Trophoblast cell (in vitro differentiated cells and primary cell): ENCODE measurements at regions not wholly inside any gene's neighbourhood (a gene's known extent, or its start where the extent isn't known, plus 50 kb on each side); places are given as distances from the start of the nearest gene placed in this dataset.

Source experiments
- DNase-seq, 2 donors: peaks; one replicate each; pipeline ENCODE4 v3.0.0-alpha.2; 2016
- H2AFZ ChIP-seq: 2 replicates; pipeline ENCODE4 v1.6.1; 2013; ENCODE audit warnings: low read length, moderate library complexity, mild to moderate bottlenecking; ENCODE audit not compliant: insufficient read depth, poor library complexity
- H2AK5ac ChIP-seq: 2 replicates; pipeline ENCODE4 v1.6.1; 2013; ENCODE audit warnings: mild to moderate bottlenecking, low read length
- H2BK120ac ChIP-seq: 2 replicates; pipeline ENCODE4 v1.6.1; 2013; ENCODE audit warnings: low read length, mild to moderate bottlenecking, moderate library complexity; ENCODE audit not compliant: insufficient read depth, poor library complexity
- H2BK12ac ChIP-seq: 2 replicates; pipeline ENCODE4 v1.6.1; 2013; ENCODE audit warnings: mild to moderate bottlenecking, low read length, moderate library complexity
- H2BK5ac ChIP-seq: 2 replicates; pipeline ENCODE4 v1.6.1; 2013; ENCODE audit warnings: low read length, low read depth, moderate library complexity, mild to moderate bottlenecking; ENCODE audit not compliant: poor library complexity
- H3K14ac ChIP-seq: 2 replicates; pipeline ENCODE4 v1.6.1; 2013; ENCODE audit warnings: mild to moderate bottlenecking, low read length
- H3K18ac ChIP-seq: 2 replicates; pipeline ENCODE4 v1.6.1; 2013; ENCODE audit warnings: mild to moderate bottlenecking, low read length
- H3K23ac ChIP-seq: 2 replicates; pipeline ENCODE4 v1.6.1; 2013; ENCODE audit warnings: low read length
- H3K27ac ChIP-seq: 2 replicates; pipeline ENCODE4 v1.5.1; 2013; ENCODE audit warnings: low read depth, mild to moderate bottlenecking, inconsistent platforms, low read length, moderate library complexity
- H3K27me3 ChIP-seq: 2 replicates; pipeline ENCODE4 v1.6.1; 2013; ENCODE audit warnings: inconsistent platforms, mild to moderate bottlenecking, low read length, moderate library complexity; ENCODE audit not compliant: insufficient read depth
- H3K36me3 ChIP-seq, 2 experiments: 1 replicate in 1 of 2; 2 replicates in 1 of 2; pipeline ENCODE4 v1.6.1; 2013; ENCODE audit warnings: low read length in 2 of 2, mild to moderate bottlenecking in 2 of 2, moderate library complexity in 1 of 2; ENCODE audit not compliant: insufficient read depth in 2 of 2, control insufficient read depth in 1 of 2
- H3K4ac ChIP-seq: 2 replicates; pipeline ENCODE4 v1.6.1; 2013; ENCODE audit warnings: low read depth, mild to moderate bottlenecking, low read length, moderate library complexity
- H3K4me1 ChIP-seq, 2 experiments: 1 replicate in 1 of 2; 2 replicates in 1 of 2; pipeline ENCODE4 v1.6.1; 2013; ENCODE audit warnings: low read length in 2 of 2, mild to moderate bottlenecking in 2 of 2, moderate library complexity in 1 of 2; ENCODE audit not compliant: insufficient read depth in 2 of 2, control insufficient read depth in 1 of 2
- H3K4me2 ChIP-seq: 2 replicates; pipeline ENCODE4 v1.6.1; 2013; ENCODE audit warnings: inconsistent platforms, mild to moderate bottlenecking, low read length, moderate library complexity
- H3K4me3 ChIP-seq: 2 replicates; pipeline ENCODE4 v1.5.1; 2013; ENCODE audit warnings: mild to moderate bottlenecking, low read depth, low read length, inconsistent platforms
- H3K79me1 ChIP-seq: one replicate; pipeline ENCODE4 v1.6.1; 2013; ENCODE audit warnings: low read length
- H3K79me2 ChIP-seq: 2 replicates; pipeline ENCODE4 v1.6.1; 2013; ENCODE audit warnings: low read length, mild to moderate bottlenecking; ENCODE audit not compliant: control insufficient read depth, insufficient read depth, poor library complexity
- H3K9ac ChIP-seq: 2 replicates; pipeline ENCODE4 v1.6.1; 2013; ENCODE audit warnings: mild to moderate bottlenecking, low read length
- H3K9me3 ChIP-seq: 2 replicates; pipeline ENCODE4 v1.6.1; 2013; ENCODE audit warnings: low read depth, mild to moderate bottlenecking, control low read depth, inconsistent platforms, low read length; ENCODE audit not compliant: insufficient read depth
- H4K12ac ChIP-seq: 2 replicates; pipeline ENCODE4 v1.6.1; 2013; ENCODE audit warnings: low read depth, mild to moderate bottlenecking, low read length, moderate library complexity
- H4K8ac ChIP-seq: 2 replicates; pipeline ENCODE4 v1.6.1; 2013; ENCODE audit warnings: low read depth, mild to moderate bottlenecking, low read length, moderate library complexity
- H4K91ac ChIP-seq: one replicate; pipeline ENCODE4 v1.6.1; 2013; ENCODE audit warnings: low read depth, mild to moderate bottlenecking, low read length, moderate library complexity
- WGBS: extraction: QIAGEN DNeasy Blood & Tissue Kit; methylation state at CpG from one replicate; pipeline ENCODE4 v1.1.7; 2013; ENCODE audit warnings: missing lambda C conversion rate; ENCODE audit not compliant: insufficient read length, insufficient coverage; ENCODE audit errors: extremely low coverage; 5-methylcytosine and 5-hydroxymethylcytosine counted together

- Histone ChIP-seq H4K8ac (no peak overlapping the region), H2AFZ (no peak overlapping the region)
- no CpG with 5 or more reads among the region's 1 CpG for WGBS
These were observed 1024.2 kb downstream of the CDH9 start for GRCh38 chr5:26014206-26014605.

GRCh38 chr5:26012078-26012477 lies 1026.3 kb downstream of the CDH9 start:
- H3K4me3 ChIP-seq: no peak overlapping the region
- no peak overlapping the region for H3K23ac ChIP-seq
- H2BK12ac ChIP-seq: no peak overlapping the region
- no peak overlapping the region for H2BK5ac ChIP-seq
- no peak for DNase-seq
- no peak overlapping the region for H3K4me2 ChIP-seq
- no peak overlapping the region for H4K8ac ChIP-seq
- H3K9me3 ChIP-seq: no peaks in the 10 kb centered on the region
- no peak overlapping the region for H3K9ac ChIP-seq
- H3K14ac ChIP-seq: no peak overlapping the region
- no peak overlapping the region for H4K12ac ChIP-seq
- no peak overlapping the region for H2AFZ ChIP-seq
- H3K18ac ChIP-seq: no peak overlapping the region
- WGBS: no CpG with 5 or more reads among the region's 1 CpG
- no peaks in the 10 kb centered on the region for H3K79me1 ChIP-seq
- H3K4me1 ChIP-seq: no peaks in the 10 kb centered on the region
- no peak overlapping the region for H4K91ac ChIP-seq
- H2BK120ac ChIP-seq: no peak overlapping the region
- no peak overlapping the region for H3K27ac ChIP-seq
- no peaks in the 10 kb centered on the region for H3K36me3 ChIP-seq
- no peaks in the 10 kb centered on the region for H3K27me3 ChIP-seq
- no peaks in the 10 kb centered on the region for H3K79me2 ChIP-seq
- H3K4ac ChIP-seq: no peak overlapping the region
- no peak overlapping the region for H2AK5ac ChIP-seq

More at GRCh38 chr5:26014206-26014605, 1024.2 kb downstream of the CDH9 start:
- H3K79me2 ChIP-seq: no peaks in the 10 kb centered on the region
- H2BK5ac ChIP-seq: no peak overlapping the region
- H3K27ac ChIP-seq: no peak overlapping the region
- no peak overlapping the region for H4K12ac ChIP-seq
- H2BK120ac ChIP-seq: no peak overlapping the region
- no peaks in the 10 kb centered on the region for H3K36me3 ChIP-seq
- no peak overlapping the region for H3K4me2 ChIP-seq
- H3K4ac ChIP-seq: no peak overlapping the region
- H3K4me1 ChIP-seq: no peaks in the 10 kb centered on the region
- no peak overlapping the region for H4K91ac ChIP-seq
- H3K18ac ChIP-seq: no peak overlapping the region
- no peak overlapping the region for H3K4me3 ChIP-seq
- no peak overlapping the region for H2BK12ac ChIP-seq
- H2AK5ac ChIP-seq: no peak overlapping the region
- H3K23ac ChIP-seq: no peak overlapping the region
- no peaks in the 10 kb centered on the region for H3K9me3 ChIP-seq
- no peak overlapping the region for H3K9ac ChIP-seq
- H3K27me3 ChIP-seq: no peaks in the 10 kb centered on the region
- no peak for DNase-seq
- no peaks in the 10 kb centered on the region for H3K79me1 ChIP-seq
- no peak overlapping the region for H3K14ac ChIP-seq

- H3K23ac ChIP-seq: no peak overlapping the region
- H3K4me3 ChIP-seq: no peak overlapping the region
- H2AFZ ChIP-seq: peak overlapping the region; percentile 83
- no peak overlapping the region for H3K9ac ChIP-seq
- no peaks in the 10 kb centered on the region for H3K27me3 ChIP-seq
- no peak overlapping the region for H2BK12ac ChIP-seq
- no peaks in the 10 kb centered on the region for H3K79me2 ChIP-seq
- no peak overlapping the region for H4K91ac ChIP-seq
- no peak overlapping the region for H2BK5ac ChIP-seq
- no peak overlapping the region for H3K14ac ChIP-seq
- no peak overlapping the region for H3K18ac ChIP-seq
- no peak overlapping the region for H4K8ac ChIP-seq
- no peak overlapping the region for H3K4me2 ChIP-seq
- no peak for DNase-seq
- H3K79me1 ChIP-seq: no peaks in the 10 kb centered on the region
- H2BK120ac ChIP-seq: no peak overlapping the region
- no CpG with 5 or more reads among the region's 6 CpGs for WGBS
- H3K4me1 ChIP-seq: no peaks in the 10 kb centered on the region
- H4K12ac ChIP-seq: no peak overlapping the region
- no peak overlapping the region for H2AK5ac ChIP-seq
- H3K4ac ChIP-seq: no peak overlapping the region
- no peaks in the 10 kb centered on the region for H3K9me3 ChIP-seq
- no peaks in the 10 kb centered on the region for H3K36me3 ChIP-seq
- no peak overlapping the region for H3K27ac ChIP-seq
These were observed 1028.6 kb downstream of the CDH9 start for GRCh38 chr5:26009742-26010141.

- Histone ChIP-seq H2BK120ac (no peak overlapping the region), H4K91ac (no peak overlapping the region), H4K12ac (no peak overlapping the region), H3K23ac (no peak overlapping the region), H3K27ac (no peak overlapping the region), H3K4me1 (no peaks in the 10 kb centered on the region), H2AK5ac (no peak overlapping the region), H3K18ac (no peak overlapping the region), H3K79me2 (no peaks in the 10 kb centered on the region), H3K9ac (no peak overlapping the region), H2BK12ac (no peak overlapping the region), H2AFZ (no peak overlapping the region), H3K4me3 (no peak overlapping the region), H3K4me2 (no peak overlapping the region), H3K79me1 (no peaks in the 10 kb centered on the region), H3K36me3 (no peaks in the 10 kb centered on the region), H2BK5ac (no peak overlapping the region), H3K4ac (no peak overlapping the region), H3K14ac (no peak overlapping the region), H4K8ac (no peak overlapping the region), H3K9me3 (no peaks in the 10 kb centered on the region), H3K27me3 (no peaks in the 10 kb centered on the region)
- DNase-seq: no peak
- no CpG with 5 or more reads among the region's 3 CpGs for WGBS
These were observed 1034.4 kb downstream of the CDH9 start for GRCh38 chr5:26003966-26004365.
